Endothelial cell of umbilical vein (primary cell): ENCODE measurements at regions not wholly inside any gene's neighbourhood (a gene's known extent, or its start where the extent isn't known, plus 50 kb on each side); places are given as distances from the start of the nearest gene placed in this dataset.

Experiments
- BruUV-seq: library from RNA; stranded (reverse); fragments of 400-500 nt; replicated peaks from 2 replicates; lab custom pipeline; 2021; lab: Mats Ljungman, UMichigan
- CTCF ChIA-PET: fragments of 300-600, 350-600 bp; sonication (Branson Sonifier 250); formaldehyde crosslinking; loops from one replicate; lab custom pipeline; 2021; ENCODE audit warnings: antibody characterized with exemption, inconsistent platforms; lab: Charles Lee
- POLR2A ChIA-PET: fragments of 300-600, 350-600 bp; sonication (Branson Sonifier 250); formaldehyde crosslinking; loops from one replicate; lab custom pipeline; 2021; ENCODE audit warnings: antibody characterized with exemption, inconsistent platforms; lab: Charles Lee
- DNase-seq: peaks from one replicate; pipeline ENCODE4 v3.0.0-alpha.2; 2011; ENCODE audit warnings: low read depth, low spot score
- FAIRE-seq: peaks from 2 replicates; lab custom pipeline; 2011; peaks lifted over from hg19 to GRCh38; lab: Jason Lieb, UNC
- H2AFZ ChIP-seq: 2 replicates; pipeline ENCODE4 v1.6.0; 2012; ENCODE audit warnings: low read depth, low read length, control low read depth, inconsistent platforms
- H3K27ac ChIP-seq: 2 replicates; pipeline ENCODE4 v1.5.1; 2011; ENCODE audit warnings: low read depth, mild to moderate bottlenecking, control low read depth, low read length, moderate library complexity; ENCODE audit not compliant: insufficient read depth
- H3K27me3 ChIP-seq, 2 experiments: 2 replicates each; pipeline versions ENCODE4 v1.6.0 to v1.6.1; 2011; ENCODE audit warnings: low read length in 2 of 2, mixed read lengths in 1 of 2; ENCODE audit not compliant: control insufficient read depth in 2 of 2, insufficient read depth in 2 of 2
- H3K36me3 ChIP-seq, 2 experiments: 2 replicates in 1 of 2; 3 replicates in 1 of 2; pipeline ENCODE4 v1.5.1; 2011; ENCODE audit warnings: low read length in 2 of 2, mild to moderate bottlenecking in 1 of 2, moderate library complexity in 1 of 2; ENCODE audit not compliant: control insufficient read depth in 2 of 2, insufficient read depth in 2 of 2; ENCODE audit errors: extremely low read depth in 1 of 2
- H3K4me1 ChIP-seq: 3 replicates; pipeline ENCODE4 v1.5.1; 2011; ENCODE audit warnings: mild to moderate bottlenecking, low read length; ENCODE audit not compliant: control insufficient read depth, insufficient read depth; ENCODE audit errors: extremely low read depth
- H3K4me2 ChIP-seq: 2 replicates; pipeline ENCODE4 v1.6.1; 2011; ENCODE audit warnings: low read length, control low read depth, mixed read lengths; ENCODE audit not compliant: insufficient read depth
- H3K4me3 ChIP-seq, 3 experiments: fragments of 200-600 bp in 1 of 3; sonication (generic), shearing (Covaris generic) in 1 of 3; replicated peaks in 1 of 3; 2 replicates each; pipeline ENCODE4 v1.5.1; 2011 to 2016; ENCODE audit warnings: control low read depth in 3 of 3, low read length in 3 of 3, mild to moderate bottlenecking in 2 of 3, inconsistent platforms in 1 of 3, low read depth in 1 of 3, moderate library complexity in 1 of 3; ENCODE audit not compliant: insufficient read depth in 1 of 3
- H3K79me2 ChIP-seq: 2 replicates; pipeline ENCODE4 v1.6.0; 2012; ENCODE audit warnings: low read length, inconsistent platforms; ENCODE audit not compliant: control insufficient read depth, insufficient read depth
- H3K9ac ChIP-seq: replicated peaks from 2 replicates; pipeline ENCODE3; 2011; ENCODE audit warnings: low read length, control low read depth; ENCODE audit not compliant: insufficient read depth; ENCODE audit errors: extremely low read depth
- H3K9me1 ChIP-seq: replicated peaks from 3 replicates; pipeline ENCODE4 v1.6.0; 2011; ENCODE audit warnings: mild to moderate bottlenecking, low read length; ENCODE audit not compliant: control insufficient read depth, insufficient read depth; ENCODE audit errors: extremely low read depth
- H3K9me3 ChIP-seq: replicated peaks from 2 replicates; pipeline ENCODE4 v1.5.1; 2012; ENCODE audit warnings: low read length, inconsistent platforms; ENCODE audit not compliant: control insufficient read depth, insufficient read depth
- H4K20me1 ChIP-seq: replicated peaks from 2 replicates; pipeline ENCODE3; 2011; ENCODE audit warnings: mild to moderate bottlenecking, low read length; ENCODE audit not compliant: control insufficient read depth, insufficient read depth; ENCODE audit errors: extremely low read depth
- CTCF ChIP-seq, 2 donors: IDR thresholded peaks; 1 replicate in 1 of 2; 2 replicates in 1 of 2; pipeline ENCODE4 v1.5.1; 2011; ENCODE audit warnings: low read length in 2 of 2, mild to moderate bottlenecking in 2 of 2, moderate library complexity in 2 of 2, control low read depth in 1 of 2, inconsistent platforms in 1 of 2, low read depth in 1 of 2; ENCODE audit not compliant: insufficient read depth in 1 of 2; ENCODE audit errors: extremely low read depth in 1 of 2
- EZH2 ChIP-seq: IDR thresholded peaks from 2 replicates; pipeline ENCODE4 v1.6.1; 2012; ENCODE audit warnings: borderline replicate concordance, low read depth, mild to moderate bottlenecking, moderate library complexity, low read length, inconsistent platforms; ENCODE audit not compliant: severe bottlenecking
- FOS ChIP-seq: IDR thresholded peaks from 2 replicates; pipeline ENCODE4 v1.6.1; 2011; ENCODE audit warnings: mild to moderate bottlenecking, low read length, moderate library complexity, borderline replicate concordance; ENCODE audit not compliant: insufficient read depth
- GATA2 ChIP-seq: IDR thresholded peaks from 2 replicates; pipeline ENCODE4 v1.7.0; 2011; ENCODE audit warnings: low read depth, mild to moderate bottlenecking, moderate library complexity, mixed read lengths, low read length; ENCODE audit not compliant: insufficient read length, insufficient read depth
- JUN ChIP-seq: IDR thresholded peaks from 2 replicates; pipeline ENCODE4 v1.6.1; 2011; ENCODE audit warnings: borderline replicate concordance, low read depth; ENCODE audit not compliant: insufficient read length, insufficient read depth
- MAX ChIP-seq: IDR thresholded peaks from 2 replicates; pipeline ENCODE4 v1.6.1; 2011; ENCODE audit not compliant: insufficient read depth, insufficient read length
- MYC ChIP-seq: IDR thresholded peaks from one replicate; pipeline ENCODE4 v1.6.1; 2011; ENCODE audit warnings: mild to moderate bottlenecking, low read depth, low read length
- POLR2A ChIP-seq: IDR thresholded peaks from 2 replicates; pipeline ENCODE4 v1.6.1; 2012; ENCODE audit warnings: low read depth, mild to moderate bottlenecking, control low read depth, low read length
- POLR2AphosphoS5 ChIP-seq: IDR thresholded peaks from 2 replicates; pipeline ENCODE4 v1.6.1; 2012; ENCODE audit warnings: low read depth, mild to moderate bottlenecking, control low read depth, low read length, moderate library complexity; ENCODE audit not compliant: insufficient read depth
- dilution Hi-C: fragments of 300-500 bp; cut with MboI; formaldehyde crosslinking; loops from one replicate; pipeline ENCODE4 v1.15.0; 2019; ENCODE audit warnings: low sequenced_read_pairs; ENCODE audit not compliant: extremely low pct_ligation_motif_present
- intact Hi-C: fragments of 100-400 bp; cut with micrococcal nuclease; formaldehyde crosslinking; loops from one replicate; pipeline ENCODE4 v1.10.0; 2022

GRCh38 chr2:144668493-144669110 is 148.7 kb upstream of the ZEB2 start:
- dilution Hi-C loops = no loop called here
- no peaks in the 10 kb centered on the region for H3K27me3 ChIP-seq
- no peak overlapping the region for H3K9ac ChIP-seq
- no peaks in the 10 kb centered on the region for H3K36me3 ChIP-seq
- TF ChIP-seq CTCF (IDR thresholded peaks at IDR 0.05; ENCODE audit: extremely low read depth in 1 of 2, insufficient read depth in 1 of 2, low read depth in 1 of 2, low read length in 2 of 2) (no peak), POLR2A (no peak), GATA2 (no peak), POLR2AphosphoS5 (no peak), MYC (no peak), FOS (no peak), EZH2 (no peak), JUN (no peak), MAX (no peak)
- FAIRE-seq = no peak
- H2AFZ ChIP-seq = no peak overlapping the region
- ChIA-PET POLR2A (no interaction called here), CTCF (interaction anchor here (1.0 to 1.1 kb wide), 2 partner anchors 9 to 18 kb away, joined by 3 read pairs; no protein-coding TSS in a partner anchor)
- no peak overlapping the region for H3K27ac ChIP-seq
- intact Hi-C loops = no loop called here
- H3K4me3 ChIP-seq = no peak overlapping the region
- no peaks in the 10 kb centered on the region for H4K20me1 ChIP-seq
- no peaks in the 10 kb centered on the region for H3K9me1 ChIP-seq
- H3K79me2 ChIP-seq = no peaks in the 10 kb centered on the region
- no TSS peak for BruUV-seq
- no peaks in the 10 kb centered on the region for H3K4me1 ChIP-seq
- no peak for DNase-seq
- H3K9me3 ChIP-seq = no peaks in the 10 kb centered on the region
- H3K4me2 ChIP-seq = no peak overlapping the region
